Tibial artery (tissue), 4 donors: ENCODE measurements at regions not wholly inside any gene's neighbourhood (a gene's known extent, or its start where the extent isn't known, plus 50 kb on each side); places are given as distances from the start of the nearest gene placed in this dataset.

ENCODE experiments used
- DNase-seq, 2 donors: peaks; one replicate each; pipeline ENCODE4 v3.0.0-alpha.2; 2019
- H3K27ac ChIP-seq, 2 donors: fragments of 200-600 bp; sonication (generic) in 1 of 2; 1 replicate in 1 of 2; 2 replicates in 1 of 2; pipeline ENCODE4 v1.5.1; 2018 to 2019; ENCODE audit warnings: mild to moderate bottlenecking in 1 of 2
- H3K27me3 ChIP-seq, 2 donors: fragments of 200-600 bp; sonication (generic) in 1 of 2; one replicate each; pipeline versions ENCODE4 v1.5.1 to v1.6.0; 2016 to 2019
- H3K36me3 ChIP-seq, 3 donors: fragments of 200-600 bp; sonication (generic) in 2 of 3; one replicate each; pipeline ENCODE4 v1.5.1; 2016 to 2019; ENCODE audit warnings: mild to moderate bottlenecking in 2 of 3
- H3K4me1 ChIP-seq, 4 donors: fragments of 200-600 bp; sonication (generic) in 2 of 4; 1 replicate in 3 of 4; 2 replicates in 1 of 4; pipeline ENCODE4 v1.5.1; 2016 to 2019
- H3K4me3 ChIP-seq, 2 donors: fragments of 200-600 bp; sonication (generic) in 1 of 2; 1 replicate in 1 of 2; 2 replicates in 1 of 2; pipeline ENCODE4 v1.5.1; 2018 to 2019; ENCODE audit warnings: mild to moderate bottlenecking in 2 of 2
- H3K9me3 ChIP-seq, 3 donors: fragments of 200-600 bp; sonication (generic) in 1 of 3; one replicate each; pipeline ENCODE4 v1.5.1; 2016 to 2019
- CTCF ChIP-seq, 2 experiments: fragments of 200-600 bp in 1 of 2; fragments of 450-650 bp in 1 of 2; IDR thresholded peaks; one replicate each; pipeline ENCODE4 v1.5.1; 2017 to 2019; ENCODE audit warnings: antibody characterized with exemption in 2 of 2, mild to moderate bottlenecking in 1 of 2, moderate library complexity in 1 of 2
- intact Hi-C: fragments of 100-400 bp; cut with DNase I; formaldehyde crosslinking; loops from one replicate; pipeline ENCODE4 v1.15.0; 2023; ENCODE audit warnings: low total_unique reads

GRCh38 chr4:160217352-160217751, 1114.5 kb downstream of the RAPGEF2 start:
- Histone ChIP-seq H3K27ac (no peak overlapping the region), H3K4me3 (no peak overlapping the region), H3K36me3 (no peaks in the 10 kb centered on the region), H3K4me1 (no peaks in the 10 kb centered on the region), H3K27me3 (no peaks in the 10 kb centered on the region), H3K9me3 (peaks cover 0 to 21% (median 13%) of the 10 kb centered on the region in 3 donors)
- DNase-seq, result no peak
- intact Hi-C loops, result no loop called here
- TF ChIP-seq CTCF (IDR thresholded peaks at IDR 0.05), result no peak

- intact Hi-C loops, result no loop called here
- no peaks in the 10 kb centered on the region for H3K27me3 ChIP-seq
- H3K4me1 ChIP-seq, result no peaks in the 10 kb centered on the region
- DNase-seq, result no peak
- no peak overlapping the region for H3K4me3 ChIP-seq
- no peak for TF ChIP-seq CTCF (IDR thresholded peaks at IDR 0.05)
- peaks cover 0 to 12% (median 9%) of the 10 kb centered on the region in 3 donors for H3K9me3 ChIP-seq
- no peaks in the 10 kb centered on the region for H3K36me3 ChIP-seq
- no peak overlapping the region for H3K27ac ChIP-seq
These were observed 1121.2 kb downstream of the RAPGEF2 start for GRCh38 chr4:160224049-160224448.

- Histone ChIP-seq H3K4me3 (no peak overlapping the region), H3K27ac (no peak overlapping the region), H3K36me3 (no peaks in the 10 kb centered on the region), H3K9me3 (no peaks in the 10 kb centered on the region), H3K4me1 (no peaks in the 10 kb centered on the region), H3K27me3 (no peaks in the 10 kb centered on the region)
- TF ChIP-seq CTCF (IDR thresholded peaks at IDR 0.05), result no peak
- DNase-seq, result no peak
- intact Hi-C loops, result no loop called here
These were observed 1130.3 kb downstream of the RAPGEF2 start for GRCh38 chr4:160233141-160233540.

- DNase-seq, result no peak
- Histone ChIP-seq H3K4me1 (no peaks in the 10 kb centered on the region), H3K4me3 (no peak overlapping the region), H3K27ac (no peak overlapping the region), H3K27me3 (no peaks in the 10 kb centered on the region), H3K9me3 (no peaks in the 10 kb centered on the region), H3K36me3 (no peaks in the 10 kb centered on the region)
- TF ChIP-seq CTCF (IDR thresholded peaks at IDR 0.05), result no peak
- intact Hi-C loops, result no loop called here
These were observed 1132.4 kb downstream of the RAPGEF2 start for GRCh38 chr4:160235285-160235684.

GRCh38 chr4:160235771-160236170, 1132.9 kb downstream of the RAPGEF2 start:
- Histone ChIP-seq H3K36me3 (no peaks in the 10 kb centered on the region), H3K9me3 (no peaks in the 10 kb centered on the region), H3K4me1 (no peaks in the 10 kb centered on the region), H3K27me3 (no peaks in the 10 kb centered on the region), H3K27ac (no peak overlapping the region), H3K4me3 (no peak overlapping the region)
- intact Hi-C loops, result no loop called here
- TF ChIP-seq CTCF (IDR thresholded peaks at IDR 0.05), result no peak
- DNase-seq, result no peak

- Histone ChIP-seq H3K27ac (no peak overlapping the region), H3K4me1 (no peaks in the 10 kb centered on the region), H3K27me3 (no peaks in the 10 kb centered on the region), H3K4me3 (no peak overlapping the region), H3K9me3 (no peaks in the 10 kb centered on the region), H3K36me3 (no peaks in the 10 kb centered on the region)
- no peak for TF ChIP-seq CTCF (IDR thresholded peaks at IDR 0.05)
- no peak for DNase-seq
- intact Hi-C loops, result no loop called here
These were observed 1135.9 kb downstream of the RAPGEF2 start for GRCh38 chr4:160238790-160239189.
